GM23248 (cell line): ENCODE measurements at regions not wholly inside any gene's neighbourhood (a gene's known extent, or its start where the extent isn't known, plus 50 kb on each side); places are given as distances from the start of the nearest gene placed in this dataset.

Source experiments
- EZH2 ChIP-seq: fragments of 200-600 bp; sonication (generic); IDR thresholded peaks from 2 replicates; pipeline ENCODE4 v1.6.1; 2018; ENCODE audit warnings: antibody characterized with exemption, mild to moderate bottlenecking; ENCODE audit not compliant: insufficient read depth, poor library complexity, severe bottlenecking
- EZH2phosphoT487 ChIP-seq: fragments of 200-600 bp; sonication (generic); IDR thresholded peaks from 2 replicates; pipeline ENCODE4 v1.6.1; 2018; ENCODE audit warnings: antibody characterized with exemption, moderate library complexity, mild to moderate bottlenecking, low read depth; ENCODE audit not compliant: insufficient read depth

DNA sequence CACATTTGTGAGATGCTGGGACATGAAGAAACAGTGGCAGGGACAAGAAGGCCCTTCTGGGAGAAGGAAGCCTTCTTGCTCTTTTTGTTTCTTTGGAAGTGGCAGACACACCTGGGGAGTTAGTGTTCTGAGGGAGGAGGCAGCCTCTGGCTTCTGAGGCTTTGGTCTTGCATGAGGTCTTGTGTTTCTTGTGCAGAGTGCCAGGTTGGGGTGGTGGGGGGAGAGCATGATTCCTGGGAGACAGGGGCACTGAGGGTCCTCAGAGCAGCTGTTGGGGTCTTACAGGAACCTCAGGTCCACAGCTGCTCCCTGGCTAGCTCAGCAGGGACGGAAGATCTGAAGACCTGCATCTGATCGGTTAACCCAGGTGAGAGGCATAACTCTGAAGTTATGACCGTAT lies 167.5 kb upstream of the ZNF536 start:
- no peak for TF ChIP-seq EZH2phosphoT487
- TF ChIP-seq EZH2: no peak
